Heart left ventricle (tissue), 16 donors: ENCODE measurements at regions not wholly inside any gene's neighbourhood (a gene's known extent, or its start where the extent isn't known, plus 50 kb on each side); places are given as distances from the start of the nearest gene placed in this dataset.
A peak's percentile ranks its signal among the peaks of the same experiment; 100 is the strongest.
"Not testable (repeated sequence)": the region's sequence is repeated elsewhere in the genome, so short reads cannot be mapped to it uniquely, and the experiment has no call there.

Experiments
- ATAC-seq, 4 donors: fragments of 200-7000 bp; cut with Tn5 transposase; one replicate each; pipeline ENCODE4 v1.9.1; 2020 to 2022; ENCODE audit warnings: moderate library complexity in 4 of 4, mild to moderate bottlenecking in 3 of 4, moderate number of reproducible peaks in 1 of 4
- DNase-seq, 5 donors: peaks; one replicate each; pipeline ENCODE4 v3.0.0-alpha.2; 2020
- H3K27ac ChIP-seq, 12 donors: fragments of 200-600 bp; sonication (generic) in 4 of 12; one replicate each; pipeline versions ENCODE4 v1.5.0 to v1.8.0; 2016 to 2022; ENCODE audit warnings: mild to moderate bottlenecking in 2 of 12
- H3K27me3 ChIP-seq, 9 donors: fragments of 200-600 bp; sonication (generic) in 2 of 9; one replicate each; pipeline versions ENCODE4 v1.5.1 to v1.8.0; 2016 to 2022; ENCODE audit warnings: mild to moderate bottlenecking in 3 of 9
- H3K36me3 ChIP-seq, 9 donors: fragments of 200-600 bp; sonication (generic) in 2 of 9; one replicate each; pipeline versions ENCODE4 v1.5.0 to v1.8.0; 2018 to 2022; ENCODE audit warnings: mild to moderate bottlenecking in 2 of 9
- H3K4me1 ChIP-seq, 12 donors: fragments of 200-600 bp; sonication (generic) in 4 of 12; one replicate each; pipeline versions ENCODE4 v1.5.0 to v1.8.0; 2016 to 2022; ENCODE audit warnings: mild to moderate bottlenecking in 3 of 12
- H3K4me3 ChIP-seq, 12 donors: fragments of 200-600 bp; sonication (generic) in 4 of 12; one replicate each; pipeline versions ENCODE4 v1.5.0 to v1.8.0; 2017 to 2022; ENCODE audit warnings: mild to moderate bottlenecking in 9 of 12, moderate library complexity in 4 of 12
- H3K9me3 ChIP-seq, 12 donors: fragments of 200-600 bp; sonication (generic) in 4 of 12; one replicate each; pipeline versions ENCODE4 v1.5.0 to v1.8.0; 2016 to 2022; ENCODE audit warnings: mild to moderate bottlenecking in 1 of 12
- POLR2A ChIP-seq, 2 donors: fragments of 450-650 bp; IDR thresholded peaks; one replicate each; pipeline ENCODE4 v1.6.1; 2017; ENCODE audit warnings: antibody characterized with exemption in 2 of 2, mild to moderate bottlenecking in 2 of 2, moderate library complexity in 2 of 2
- WGBS, 4 donors: extraction: QIAGEN DNeasy Blood & Tissue Kit in 2 of 4; methylation state at CpG; one replicate each; pipeline versions ENCODE4 v1.1.5 to v1.1.7; 2013 to 2018; 5-methylcytosine and 5-hydroxymethylcytosine counted together
- intact Hi-C, 10 donors: fragments of 100-400 bp; cut with DNase I; formaldehyde crosslinking; loops; one replicate each; pipeline versions ENCODE4 v1.11.1 to v1.14.2; 2022
- TF ChIP-seq, protein P1 (sequence below), 12 donors: fragments of 200-600 bp; sonication (generic) in 4 of 12; IDR thresholded peaks; one replicate each; pipeline versions ENCODE4 v1.5.0 to v1.8.0; 2018 to 2022; ENCODE audit warnings: antibody characterized with exemption in 12 of 12, mild to moderate bottlenecking in 5 of 12
- donor health status: ischemic (EF 13 %, LVEDD 7.1; RV severe dilation, severe dysfunction).
- donor health status: healthy with polysubstance abuse.
- donor health status: DM: no; HTN: yes; CAD: no.
- donor health status: DM: no; HTN: no; CAD: no.
- donor health status: ischemic (EF 25% LVEDD 6.9; RV normal size, moderate dysfunction).
- donor health status: ischemic (EF 25% LVEDD 5.7; RV mildly dilated, moderate dysfunction).
- donor health status: healthy.
- donor health status: DM: yes; HTN: yes; CAD: no.
- donor health status: ischemic (EF 35%, LVEDD 5.7; RV mildly dilated, moderate dysfunction).
- donor health status: nonischemic (EF 11% LVEDD 7.7; RV severe dilation, severe dysfunction).
- donor health status: DM: yes; HTN: yes; CAD: no.
- donor health status: PGD.
- donor health status: ischemic (EF 29% LVEDD 5.4; RV normal size, mild dysfunction).
- donor health status: nonischemic (EF 23%, LVEDD 6.1; RV moderate dilation, normal function).

DNA sequence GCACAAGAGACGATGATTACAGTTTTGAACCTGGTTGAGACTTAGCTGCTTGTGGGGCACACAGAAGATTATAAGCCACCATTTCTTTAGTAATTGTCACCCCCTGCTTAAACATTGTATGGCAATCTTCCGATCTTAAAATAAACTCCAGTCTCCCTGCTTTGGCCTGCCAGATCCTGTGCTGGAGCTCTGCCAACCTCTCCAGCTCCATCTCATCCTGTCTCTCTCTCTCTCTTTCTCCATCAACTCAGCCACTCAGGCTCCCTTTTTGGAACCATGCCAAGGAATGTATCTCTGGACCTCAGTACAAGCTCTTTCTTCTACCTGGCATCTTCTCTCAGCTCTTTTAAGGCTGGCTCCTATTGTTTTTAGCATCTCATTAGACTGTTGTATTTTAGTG is 1053.2 kb downstream of the REEP3 start:
- Histone ChIP-seq H3K27me3 (no peaks in the 10 kb centered on the region), H3K9me3 (peaks cover 0 to 3% (median 0%) of the 10 kb centered on the region in 12 donors), H3K27ac (no peak overlapping the region), H3K36me3 (no peaks in the 10 kb centered on the region), H3K4me1 (no peaks in the 10 kb centered on the region), H3K4me3 (no peak overlapping the region)
- 10 to 31% (median 21%) methylated on average over 2 of the region's 2 CpGs for WGBS, 4 donors
- intact Hi-C loops = no loop called here
- ATAC-seq (no peak), DNase-seq (peak in 2 of 5 donors; percentile 11 to 21)
- no peak for TF ChIP-seq POLR2A (IDR thresholded peaks at IDR 0.05)
- TF ChIP-seq, protein P1, sequence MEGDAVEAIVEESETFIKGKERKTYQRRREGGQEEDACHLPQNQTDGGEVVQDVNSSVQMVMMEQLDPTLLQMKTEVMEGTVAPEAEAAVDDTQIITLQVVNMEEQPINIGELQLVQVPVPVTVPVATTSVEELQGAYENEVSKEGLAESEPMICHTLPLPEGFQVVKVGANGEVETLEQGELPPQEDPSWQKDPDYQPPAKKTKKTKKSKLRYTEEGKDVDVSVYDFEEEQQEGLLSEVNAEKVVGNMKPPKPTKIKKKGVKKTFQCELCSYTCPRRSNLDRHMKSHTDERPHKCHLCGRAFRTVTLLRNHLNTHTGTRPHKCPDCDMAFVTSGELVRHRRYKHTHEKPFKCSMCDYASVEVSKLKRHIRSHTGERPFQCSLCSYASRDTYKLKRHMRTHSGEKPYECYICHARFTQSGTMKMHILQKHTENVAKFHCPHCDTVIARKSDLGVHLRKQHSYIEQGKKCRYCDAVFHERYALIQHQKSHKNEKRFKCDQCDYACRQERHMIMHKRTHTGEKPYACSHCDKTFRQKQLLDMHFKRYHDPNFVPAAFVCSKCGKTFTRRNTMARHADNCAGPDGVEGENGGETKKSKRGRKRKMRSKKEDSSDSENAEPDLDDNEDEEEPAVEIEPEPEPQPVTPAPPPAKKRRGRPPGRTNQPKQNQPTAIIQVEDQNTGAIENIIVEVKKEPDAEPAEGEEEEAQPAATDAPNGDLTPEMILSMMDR (IDR thresholded peaks at IDR 0.05) = no peak

DNA sequence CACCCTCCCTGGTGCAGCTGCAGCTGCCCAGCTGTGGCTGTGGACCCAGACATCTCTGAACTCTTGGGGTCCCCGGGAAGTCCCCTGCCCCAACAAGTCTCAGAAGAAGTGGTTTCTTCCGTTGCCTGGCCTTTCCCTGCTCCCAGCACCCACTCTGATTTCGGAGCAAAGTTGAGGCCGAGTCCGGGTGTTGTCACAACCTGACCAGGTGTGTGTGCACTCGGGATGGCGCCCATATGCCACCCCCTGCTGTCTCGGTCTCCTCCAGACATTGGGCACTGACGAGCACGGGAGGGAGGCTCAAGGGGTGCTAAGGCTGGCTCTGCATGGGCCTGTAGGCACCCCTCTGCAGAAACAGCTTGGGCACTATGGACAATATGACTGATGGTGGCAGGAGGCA is 1055.3 kb downstream of the REEP3 start:
- Histone ChIP-seq H3K36me3 (no peaks in the 10 kb centered on the region), H3K4me1 (no peaks in the 10 kb centered on the region), H3K27me3 (no peaks in the 10 kb centered on the region), H3K27ac (no peak overlapping the region), H3K9me3 (peaks cover 0 to 3% (median 0%) of the 10 kb centered on the region in 12 donors), H3K4me3 (no peak overlapping the region)
- intact Hi-C loops = no loop called here
- DNase-seq (no peak), ATAC-seq (no peak)
- WGBS, 4 donors = 90 to 96% (median 92%) methylated on average over 9 to 10 of the region's 10 CpGs
- TF ChIP-seq POLR2A (IDR thresholded peaks at IDR 0.05) = no peak
- TF ChIP-seq, protein P1 (IDR thresholded peaks at IDR 0.05) = no peak

DNA sequence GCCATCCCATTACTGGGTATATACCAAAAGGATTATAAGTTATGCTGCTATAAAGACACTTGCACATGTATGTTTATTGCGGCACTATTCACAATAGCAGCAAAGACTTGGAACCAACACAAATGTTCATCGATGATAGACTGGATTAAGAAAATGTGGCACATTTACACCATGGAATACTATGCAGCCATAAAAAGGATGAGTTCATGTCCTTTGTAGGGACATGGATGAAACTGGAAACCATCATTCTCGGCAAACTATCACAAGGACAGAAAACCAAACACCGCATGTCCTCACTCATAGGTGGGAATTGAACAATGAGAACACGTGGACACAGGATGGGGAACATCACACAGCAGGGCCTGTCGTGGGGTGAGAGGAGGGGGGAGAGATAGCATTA is 1057.6 kb downstream of the REEP3 start:
- intact Hi-C loops, H3K27ac ChIP-seq, ATAC-seq: not testable (repeated sequence)

DNA sequence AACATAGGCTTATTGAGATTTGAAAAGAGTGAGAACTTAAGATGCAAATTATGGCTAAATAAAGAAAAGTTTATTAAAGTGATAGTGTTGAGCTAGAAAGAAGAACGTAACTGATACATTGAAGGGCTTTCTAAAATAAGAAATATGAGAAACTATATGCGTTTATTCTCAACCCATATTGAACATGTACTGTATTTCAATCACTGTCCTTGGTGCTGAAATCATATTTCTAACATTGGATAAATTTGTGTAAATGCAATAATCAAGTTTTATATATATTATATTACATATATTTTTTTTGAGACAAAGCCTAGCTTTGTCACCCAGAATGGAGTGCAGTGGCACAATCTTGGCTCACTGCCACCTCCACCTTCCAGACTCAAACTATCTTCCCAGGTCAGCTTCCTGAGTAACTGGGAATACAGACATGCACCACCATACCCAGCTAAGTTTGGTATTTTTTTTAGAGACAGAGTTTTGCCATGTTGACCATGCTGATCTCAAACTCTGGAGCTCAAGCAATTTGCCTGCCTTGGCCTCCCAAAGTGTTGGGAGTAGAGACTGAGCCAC is 1065.8 kb downstream of the REEP3 start:
- intact Hi-C loops = no loop called here

More for the DNA sequence above, 1057.6 kb downstream of the REEP3 start:
- not testable (repeated sequence) for H3K27me3 ChIP-seq, DNase-seq, H3K4me1 ChIP-seq, H3K4me3 ChIP-seq, H3K36me3 ChIP-seq
- H3K9me3 ChIP-seq = peaks cover 0 to 17% (median 0%) of the 10 kb centered on the region in 12 donors
- 86 to 91% (median 91%) methylated on average over 6 of the region's 6 CpGs for WGBS, 4 donors

More for the DNA sequence above, 1065.8 kb downstream of the REEP3 start:
- WGBS, 4 donors = 51 to 66% (median 62%) methylated on average over 2 of the region's 2 CpGs
- TF ChIP-seq, protein P1 (IDR thresholded peaks at IDR 0.05) = no peak
- TF ChIP-seq POLR2A (IDR thresholded peaks at IDR 0.05) = no peak
- ATAC-seq (no peak), DNase-seq (no peak)
- no peak overlapping the region for H3K4me3 ChIP-seq
- H3K27me3 ChIP-seq = no peaks in the 10 kb centered on the region
- H3K9me3 ChIP-seq = peaks cover 0 to 14% (median 0%) of the 10 kb centered on the region in 12 donors
- no peaks in the 10 kb centered on the region for H3K36me3 ChIP-seq
- no peaks in the 10 kb centered on the region for H3K4me1 ChIP-seq
- H3K27ac ChIP-seq = no peak overlapping the region
